Right lung (tissue), 2 donors: ENCODE measurements at regions not wholly inside any gene's neighbourhood (a gene's known extent, or its start where the extent isn't known, plus 50 kb on each side); places are given as distances from the start of the nearest gene placed in this dataset.

Source experiments
- DNase-seq, 2 donors: peaks; one replicate each; pipeline ENCODE4 v3.0.0-alpha.2; 2013

DNA sequence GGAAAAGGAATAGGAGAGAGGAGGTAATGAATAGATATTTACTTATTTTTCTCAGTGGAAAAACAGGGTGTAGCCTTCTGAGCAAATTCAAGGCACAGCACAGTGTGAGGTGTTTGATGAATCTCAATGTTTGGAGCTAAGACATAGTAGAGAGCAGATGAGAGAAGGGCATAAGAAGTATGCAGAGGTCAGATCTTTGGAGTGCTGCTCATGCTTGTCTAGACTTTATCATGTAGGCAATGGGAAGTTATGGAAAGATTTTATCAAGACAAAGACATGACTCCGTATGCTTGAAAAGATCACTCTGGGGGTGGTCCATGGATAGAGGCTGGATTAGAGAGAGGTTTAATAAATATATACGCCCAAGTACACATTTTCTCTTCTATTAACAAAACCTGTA is 217.0 kb upstream of the CNR1 start:
- DNase-seq: no peak

DNA sequence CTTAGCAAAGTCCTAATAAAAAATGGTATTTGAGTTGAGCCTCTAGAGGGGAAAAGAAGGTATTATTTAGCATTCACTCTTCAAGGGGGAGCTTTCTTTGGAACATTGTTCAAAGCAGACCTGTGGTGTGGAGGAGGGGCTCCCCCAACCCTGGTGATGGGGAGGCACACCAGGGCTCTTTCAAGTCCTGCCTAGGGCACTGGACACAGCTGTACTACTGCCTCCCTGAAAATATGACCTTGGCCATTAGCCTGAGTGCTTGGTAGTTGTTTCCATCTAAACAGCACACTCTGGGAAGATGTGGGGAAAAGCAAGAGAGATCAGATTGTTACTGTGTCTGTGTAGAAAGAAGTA is 215.1 kb upstream of the CNR1 start:
- DNase-seq: no peak

DNA sequence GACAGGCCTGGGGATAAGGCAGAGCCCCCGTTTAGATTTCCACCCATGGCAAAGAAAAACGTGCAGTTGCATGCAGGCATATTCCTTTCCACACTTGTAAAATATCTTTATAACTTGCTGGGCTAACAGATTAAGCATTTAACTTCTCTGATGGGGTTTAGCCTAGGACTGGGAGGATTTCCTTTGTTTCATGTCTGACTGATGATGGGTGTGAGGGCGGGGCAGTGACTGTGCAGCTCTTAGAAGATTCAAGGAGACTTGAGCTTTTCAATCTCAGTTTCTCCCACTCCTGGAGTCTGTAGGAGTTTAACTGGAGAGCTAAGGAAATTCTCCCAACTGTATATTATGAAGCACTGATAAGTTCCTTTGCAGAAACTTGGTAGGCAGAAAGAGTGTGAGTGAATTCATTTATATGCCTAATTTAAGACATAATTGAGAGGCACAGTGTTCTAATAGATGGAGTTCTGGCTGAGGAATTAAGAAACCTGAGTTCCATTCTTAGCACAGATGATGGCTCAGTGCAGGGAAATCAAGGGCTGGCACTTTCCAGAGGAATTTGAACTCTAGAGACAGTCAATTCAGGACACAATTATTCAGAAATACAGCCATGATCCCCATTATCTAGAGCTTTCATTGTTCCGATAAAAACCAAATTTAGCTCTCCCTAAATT is 214.6 kb upstream of the CNR1 start:
- DNase-seq: no peak

DNA sequence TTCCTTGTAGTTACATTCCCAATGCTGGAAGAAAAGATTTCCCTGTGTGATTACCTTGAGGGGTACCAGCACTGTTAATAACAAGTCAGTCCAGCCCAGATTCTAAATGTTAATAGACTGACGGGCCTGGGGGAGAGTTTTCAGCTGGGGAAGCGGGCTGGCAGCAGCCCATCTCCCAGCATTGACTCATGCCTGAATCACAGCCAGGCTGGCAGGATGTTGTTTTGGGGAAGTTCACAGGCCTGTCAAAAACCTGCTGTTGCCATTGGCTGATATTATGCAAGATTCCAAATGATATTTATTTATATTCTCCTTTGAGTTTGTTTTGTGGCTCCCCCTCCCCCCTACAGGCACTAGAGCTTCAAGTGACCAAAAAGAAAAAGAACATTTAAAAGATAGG is 213.9 kb upstream of the CNR1 start:
- DNase-seq: no peak

DNA sequence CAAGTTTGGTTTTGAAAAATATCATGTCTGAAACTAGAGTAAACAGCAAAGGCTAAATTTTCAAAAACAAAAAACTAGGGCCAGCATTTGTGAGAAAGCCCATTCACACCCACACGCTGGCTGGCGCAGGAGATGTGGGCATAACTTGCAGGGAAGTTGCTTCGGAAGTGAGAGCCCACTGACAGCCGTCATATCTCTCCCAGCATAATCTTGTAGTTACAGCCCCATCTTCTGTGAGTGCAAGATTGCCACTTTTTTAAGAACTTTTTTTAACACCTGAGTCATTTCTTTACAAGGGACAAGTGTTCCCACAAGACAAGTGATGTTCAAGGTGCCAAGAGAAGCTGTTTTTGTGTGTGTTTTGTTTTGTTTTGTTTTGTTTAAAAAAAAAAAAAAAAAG is 212.5 kb upstream of the CNR1 start:
- no peak for DNase-seq

DNA sequence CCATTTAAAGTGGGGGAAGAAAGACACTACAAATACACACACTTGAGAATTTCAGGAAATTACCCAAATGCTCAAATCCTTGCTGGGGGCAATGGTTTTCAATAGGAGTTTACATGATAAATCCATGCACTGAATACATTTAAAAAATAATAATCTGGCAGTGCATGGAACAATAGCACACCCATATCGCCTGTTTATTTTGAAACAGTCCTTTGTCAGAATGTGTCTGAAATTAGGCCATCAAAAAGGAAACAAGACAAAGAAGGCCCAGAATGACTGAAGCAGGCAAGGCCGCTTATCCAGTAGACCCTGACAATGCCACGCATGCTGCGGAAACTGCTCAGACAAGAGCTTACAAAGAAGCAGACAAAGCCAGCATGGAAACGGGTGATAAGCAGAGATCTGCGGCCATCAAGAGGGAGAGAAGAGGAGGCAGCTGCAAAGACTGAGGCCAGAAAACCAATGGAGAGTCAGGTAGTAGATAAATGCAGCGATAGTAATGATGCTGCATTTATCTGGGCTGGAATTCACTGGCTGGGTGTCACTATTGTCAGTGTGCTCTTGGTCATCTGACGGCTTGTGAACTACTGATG is 211.9 kb upstream of the CNR1 start:
- DNase-seq: no peak

DNA sequence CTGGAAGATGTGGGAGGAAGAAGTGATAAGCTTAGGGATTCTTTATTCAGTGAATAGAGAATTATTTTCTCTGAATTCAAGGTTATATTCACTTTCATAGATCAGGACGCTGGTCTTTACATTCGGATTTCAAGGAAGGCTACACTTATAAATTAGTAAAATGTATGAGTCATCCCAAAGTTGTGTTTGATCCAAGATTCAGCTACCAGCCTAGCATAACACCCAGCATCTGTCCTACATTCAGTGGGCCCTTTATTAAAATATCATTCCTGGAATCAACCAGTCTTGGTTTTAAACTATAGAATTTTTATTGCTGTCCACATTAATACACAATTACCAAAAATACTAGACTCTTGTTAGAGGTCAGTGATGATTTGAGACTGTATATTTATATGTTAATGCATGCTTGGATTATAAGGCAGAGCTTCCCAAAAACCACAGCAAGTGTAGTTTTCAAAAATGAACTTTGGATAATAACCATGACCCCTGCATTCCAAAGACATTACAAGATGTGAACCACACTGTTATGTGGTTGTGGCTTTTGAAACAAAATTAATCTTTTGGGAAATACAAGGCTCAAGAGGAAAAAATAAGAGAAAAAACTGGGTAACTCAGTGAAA is 210.7 kb upstream of the CNR1 start:
- DNase-seq: no peak

DNA sequence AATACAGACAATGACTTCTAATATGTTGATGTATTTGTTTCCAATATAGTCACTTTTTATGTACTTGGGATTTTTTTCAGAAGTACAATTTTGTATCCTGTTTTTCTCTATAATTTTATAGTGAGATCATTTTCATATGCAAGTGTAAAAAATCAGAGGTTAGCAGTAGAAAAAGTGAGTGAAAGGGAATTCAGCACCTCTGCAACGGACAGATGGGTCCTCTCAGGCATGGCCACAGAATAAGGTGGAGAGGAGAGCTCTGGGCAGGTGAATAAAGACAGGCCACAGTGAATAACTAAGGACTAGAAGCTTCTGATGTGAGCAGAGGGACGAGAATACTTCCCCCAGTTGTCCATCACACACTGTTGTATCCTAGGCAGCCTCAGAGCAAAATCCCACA is 210.1 kb upstream of the CNR1 start:
- no peak for DNase-seq

DNA sequence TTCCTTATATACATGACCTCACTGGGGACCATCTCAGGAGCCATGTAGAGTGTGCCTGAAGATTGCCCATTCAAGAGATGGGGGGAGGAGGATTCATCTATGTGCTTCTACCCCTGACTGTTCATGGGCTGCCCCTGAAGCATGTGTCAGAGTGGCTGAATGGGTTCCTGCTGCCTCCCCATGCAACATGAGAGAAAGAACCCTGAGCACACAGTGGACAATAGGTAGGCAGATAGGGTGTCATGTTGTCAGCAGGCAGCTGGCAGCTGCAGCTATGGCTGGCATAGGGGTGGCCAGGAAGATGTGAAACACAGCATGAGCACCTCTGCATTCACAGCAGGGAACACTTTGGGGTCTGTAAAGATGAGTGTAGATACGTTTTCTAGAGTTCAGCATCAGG is 208.4 kb upstream of the CNR1 start:
- no peak for DNase-seq

DNA sequence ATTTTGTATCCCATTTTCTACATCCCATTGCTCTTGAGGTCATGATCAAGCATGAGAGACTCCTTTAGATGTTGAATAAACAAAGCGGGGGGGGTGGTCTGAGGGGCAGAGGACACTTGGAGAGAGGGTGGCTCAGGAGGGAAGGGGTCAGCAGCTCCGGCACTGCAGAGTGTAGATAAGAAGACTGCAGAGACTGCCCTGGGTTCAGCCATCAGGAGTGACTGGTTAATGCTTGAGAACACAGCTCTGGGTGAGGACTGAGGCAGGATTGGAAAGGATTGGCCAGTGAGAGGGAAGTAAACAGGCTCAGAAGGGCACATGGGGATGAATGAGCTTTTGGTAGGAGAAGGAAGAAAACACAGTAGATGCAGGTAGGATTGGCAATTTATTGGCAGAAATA is 205.3 kb upstream of the CNR1 start:
- DNase-seq: no peak

DNA sequence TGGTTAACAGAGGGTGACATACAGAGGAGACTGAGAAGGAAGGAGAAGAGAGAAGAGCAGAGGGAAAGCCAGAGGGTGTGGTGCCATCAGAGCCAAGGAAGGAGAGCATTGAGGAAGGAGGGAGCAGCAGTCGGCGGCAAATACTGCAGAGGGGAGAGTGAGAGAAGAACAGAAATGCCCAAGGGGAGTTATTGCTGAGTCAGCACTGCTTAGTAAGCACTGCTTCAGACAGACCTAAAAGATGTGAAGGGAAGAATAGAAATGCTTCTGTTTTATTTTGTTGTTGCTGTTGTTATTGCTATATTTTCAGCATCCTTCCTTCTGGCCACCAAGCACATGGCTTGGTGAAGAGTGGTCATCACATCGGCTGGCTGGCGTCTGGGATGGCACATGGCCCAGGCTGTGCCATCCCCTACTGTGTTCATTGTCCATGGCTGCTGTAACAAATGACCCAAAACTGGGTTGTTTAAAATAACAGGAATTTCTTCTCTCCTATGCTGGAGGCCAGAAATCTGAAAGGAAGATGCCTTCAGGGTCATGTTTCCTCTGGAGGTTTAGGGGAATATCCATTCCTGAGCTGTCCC is 204.1 kb upstream of the CNR1 start:
- DNase-seq: no peak

DNA sequence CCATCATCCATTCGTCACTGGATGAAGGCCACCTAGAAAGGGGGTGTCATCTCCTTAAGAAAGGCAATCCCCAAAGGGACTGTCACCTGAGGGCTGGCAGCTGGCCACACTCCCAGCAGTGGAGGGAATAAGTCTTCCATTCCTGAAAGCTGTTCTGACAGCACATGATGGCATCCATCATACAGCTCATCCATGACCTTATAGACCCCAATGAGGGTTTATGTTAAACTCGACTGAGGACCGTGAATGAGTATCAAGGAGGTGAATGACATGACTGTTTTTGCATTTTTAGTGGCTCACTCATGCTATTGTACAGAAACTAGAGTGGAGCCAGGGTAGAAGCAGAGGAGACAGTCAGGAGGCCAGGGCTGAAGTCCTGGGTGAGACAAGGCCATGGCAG is 203.1 kb upstream of the CNR1 start:
- no peak for DNase-seq

DNA sequence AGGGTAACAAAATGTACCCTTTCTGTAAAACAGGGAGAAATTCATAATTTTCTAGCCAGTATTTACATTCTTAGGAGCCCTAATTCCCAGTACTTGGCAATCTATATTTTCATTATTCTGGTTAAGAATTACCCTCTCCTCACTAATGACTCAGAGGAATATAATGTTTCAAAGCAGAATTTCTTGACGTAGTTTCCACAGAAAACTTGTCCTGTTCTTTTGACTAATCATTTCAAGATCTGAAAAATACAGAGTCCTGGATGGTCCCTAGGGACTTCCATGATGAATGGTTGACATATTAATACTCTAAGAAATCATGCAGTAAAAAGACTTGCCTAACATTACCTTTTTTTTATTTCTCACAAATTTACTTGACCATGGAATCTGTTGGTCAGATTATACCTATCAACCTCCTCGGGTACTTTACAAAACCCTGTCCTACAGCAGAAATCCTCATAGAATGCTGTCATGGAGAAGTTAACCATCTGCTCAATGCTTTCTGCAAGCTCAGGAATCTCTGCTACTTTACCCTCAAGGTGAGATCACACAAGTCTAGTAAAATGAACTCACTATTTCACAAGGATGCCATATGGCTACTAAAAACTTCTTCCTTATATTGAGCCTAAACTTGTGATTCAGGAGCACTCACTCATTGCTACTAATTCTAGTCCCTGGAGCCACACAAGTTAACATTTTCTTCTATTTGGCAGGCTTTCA is 202.1 kb upstream of the CNR1 start:
- DNase-seq: no peak

DNA sequence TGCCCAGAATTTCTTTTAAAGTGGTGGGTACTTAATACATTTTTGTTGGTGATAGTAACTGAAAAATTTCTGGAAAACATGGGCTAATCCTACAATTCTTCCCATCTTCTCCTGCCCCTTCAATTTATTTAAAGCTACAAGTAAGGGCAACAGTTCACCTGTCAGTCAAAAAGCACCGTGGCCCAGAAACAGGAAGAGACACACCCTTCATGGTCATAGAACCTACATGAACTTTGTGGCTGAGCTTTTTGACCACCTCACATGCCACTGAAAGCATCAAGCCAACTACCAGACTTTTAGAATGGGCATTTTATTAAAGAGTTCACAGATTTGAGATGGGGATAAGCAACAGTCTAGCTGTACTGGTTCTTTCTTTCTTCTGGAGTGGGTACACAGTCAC is 201.1 kb upstream of the CNR1 start:
- no peak for DNase-seq

DNA sequence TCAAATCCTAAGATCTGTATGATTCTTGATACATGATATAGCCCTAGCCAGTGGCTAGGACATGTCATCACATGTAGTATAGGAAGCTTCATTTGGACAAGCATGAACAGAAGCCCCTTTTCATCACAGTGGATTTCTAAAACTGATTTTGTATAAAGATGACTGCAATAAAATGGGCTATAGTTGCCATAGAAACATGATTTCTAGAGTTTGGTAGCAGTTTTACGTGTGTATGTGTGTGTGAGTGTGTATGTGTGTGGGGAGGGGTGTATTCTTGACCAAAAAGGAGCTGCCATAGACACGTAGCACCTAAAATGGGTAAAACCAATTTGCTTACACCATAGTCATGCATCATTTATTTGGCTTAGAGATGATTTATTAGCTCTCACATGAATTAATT is 200.5 kb upstream of the CNR1 start:
- no peak for DNase-seq

DNA sequence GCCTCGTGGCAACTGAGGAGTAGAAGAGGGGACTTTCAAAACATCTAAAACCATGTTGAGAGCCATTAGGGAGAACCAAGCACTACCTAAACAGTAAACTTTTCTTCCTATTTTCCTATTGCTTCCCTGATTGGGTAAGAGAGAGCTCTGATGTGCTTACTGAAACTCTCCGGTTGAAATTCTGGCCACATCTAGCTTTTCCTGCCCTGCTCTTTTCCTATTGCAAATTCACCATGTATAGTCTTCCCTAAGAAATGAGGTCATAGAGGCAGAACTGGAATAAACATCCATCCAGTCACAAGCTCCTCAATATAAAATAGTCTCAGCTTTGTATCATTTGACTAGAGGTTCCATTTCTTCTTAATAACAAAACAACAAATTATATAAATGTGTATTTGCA is 199.5 kb upstream of the CNR1 start:
- no peak for DNase-seq

DNA sequence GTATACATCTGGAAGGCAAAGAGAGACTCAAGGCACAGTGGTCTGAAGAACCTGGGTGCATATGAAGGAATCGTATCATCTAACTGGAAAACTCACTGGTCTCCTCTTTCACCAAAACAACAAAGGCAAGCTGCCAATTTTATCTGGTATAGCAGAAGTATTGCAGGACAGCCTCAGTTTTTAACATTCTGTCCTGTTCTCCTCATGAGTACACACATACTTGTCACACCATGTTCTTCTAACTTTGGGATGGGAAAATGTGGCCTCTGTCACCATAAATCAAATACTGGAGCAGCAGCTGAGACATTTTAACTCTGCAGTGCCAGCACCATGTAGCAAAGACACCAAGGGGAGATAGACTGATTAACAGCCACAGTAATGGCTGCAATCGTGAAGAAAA is 199.1 kb upstream of the CNR1 start:
- DNase-seq: no peak

DNA sequence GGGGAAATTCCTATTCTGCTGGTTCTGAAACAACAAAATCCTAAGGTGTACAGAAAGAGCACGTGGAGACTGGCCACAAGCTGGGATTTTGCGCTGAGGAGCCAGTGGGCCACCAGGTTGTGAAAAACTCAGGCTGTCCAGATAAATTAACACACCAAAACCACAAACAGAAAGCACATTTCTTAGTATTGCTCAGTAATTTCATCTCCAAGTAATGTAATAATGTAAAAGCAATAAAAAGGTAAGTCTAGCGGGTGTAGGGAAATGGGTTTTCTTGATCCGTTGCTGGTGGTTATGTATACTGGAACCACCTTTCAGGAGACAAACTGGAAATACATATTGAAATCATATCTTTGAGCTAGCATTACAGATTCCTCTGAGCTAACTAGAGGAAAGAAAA is 195.6 kb upstream of the CNR1 start:
- no peak for DNase-seq

DNA sequence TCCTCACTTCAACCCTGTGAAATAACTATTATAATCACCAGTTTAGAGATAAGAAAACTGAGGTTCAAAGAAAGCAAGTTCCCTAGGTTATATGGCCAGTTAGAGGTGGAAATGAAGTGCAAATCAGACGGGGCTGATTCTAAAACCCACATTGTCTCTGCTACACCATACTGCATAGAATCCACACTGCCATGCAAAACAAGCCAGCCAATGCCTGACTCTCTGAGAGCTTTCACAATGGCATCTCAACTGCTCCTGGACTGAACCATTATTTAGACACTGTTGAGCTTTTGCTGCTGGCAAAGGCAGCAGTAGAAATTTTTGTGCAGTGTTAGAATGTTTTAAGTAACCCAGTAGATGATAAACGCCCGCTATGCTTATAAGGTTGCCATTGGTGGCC is 195.2 kb upstream of the CNR1 start:
- no peak for DNase-seq

DNA sequence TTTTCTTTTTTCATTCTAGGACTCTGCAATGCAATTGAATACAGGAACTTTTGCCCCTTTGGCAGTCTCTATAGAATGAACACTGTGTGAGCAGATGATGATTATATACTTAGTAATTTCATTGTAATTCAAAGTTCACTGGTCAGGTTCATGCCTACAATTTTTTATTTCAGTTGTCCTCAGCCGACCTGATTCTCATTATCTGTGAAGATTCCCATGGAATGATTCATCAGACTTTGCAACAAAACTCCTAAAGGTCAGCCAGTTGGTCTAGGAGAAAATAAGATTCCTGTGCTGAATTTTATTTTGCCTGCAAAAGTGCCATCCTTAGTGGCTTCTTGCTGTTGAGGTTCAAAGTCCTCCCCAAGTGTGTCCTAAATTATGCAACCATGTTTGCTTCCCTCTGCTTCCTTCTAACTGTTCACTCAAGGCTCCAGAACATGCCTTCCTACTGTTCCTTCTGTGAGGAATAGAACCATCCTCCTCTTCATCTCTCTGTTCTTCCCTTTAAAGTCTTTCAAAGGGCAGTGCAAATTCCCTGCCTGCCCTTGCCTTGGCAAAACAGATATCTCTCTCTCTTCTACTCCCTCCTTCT is 194.2 kb upstream of the CNR1 start:
- no peak for DNase-seq

DNA sequence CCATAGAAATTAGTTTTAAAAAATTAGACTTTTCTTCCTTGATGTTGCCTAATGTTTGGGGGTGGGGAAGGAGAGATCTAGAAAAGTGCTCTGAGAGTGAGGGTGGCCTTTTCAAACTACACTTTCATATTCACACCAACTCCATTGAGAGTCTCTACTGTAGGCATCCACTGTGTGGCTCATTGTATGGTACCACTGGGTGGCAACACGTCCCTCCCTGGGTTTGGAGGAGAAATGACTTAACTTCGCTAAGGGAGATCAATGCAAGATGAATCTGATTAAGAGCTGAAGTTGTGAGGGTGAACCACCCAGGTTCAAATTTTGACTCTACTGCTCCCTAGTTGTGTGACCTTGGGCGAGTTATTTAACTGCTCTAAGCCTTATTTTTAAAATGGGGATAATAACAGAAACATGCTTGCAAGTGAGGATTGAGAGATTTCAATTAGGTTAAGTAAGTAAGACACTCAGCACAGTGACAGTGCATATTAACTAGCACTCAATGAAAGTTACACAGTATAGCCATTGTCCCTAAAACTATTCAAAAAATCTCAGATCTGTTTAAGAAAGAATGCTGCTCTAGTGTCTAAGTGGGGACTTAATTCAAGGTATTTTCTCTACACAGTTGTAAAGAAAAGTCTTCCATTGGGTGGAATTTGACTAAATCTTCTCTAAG is 193.5 kb upstream of the CNR1 start:
- DNase-seq: no peak

DNA sequence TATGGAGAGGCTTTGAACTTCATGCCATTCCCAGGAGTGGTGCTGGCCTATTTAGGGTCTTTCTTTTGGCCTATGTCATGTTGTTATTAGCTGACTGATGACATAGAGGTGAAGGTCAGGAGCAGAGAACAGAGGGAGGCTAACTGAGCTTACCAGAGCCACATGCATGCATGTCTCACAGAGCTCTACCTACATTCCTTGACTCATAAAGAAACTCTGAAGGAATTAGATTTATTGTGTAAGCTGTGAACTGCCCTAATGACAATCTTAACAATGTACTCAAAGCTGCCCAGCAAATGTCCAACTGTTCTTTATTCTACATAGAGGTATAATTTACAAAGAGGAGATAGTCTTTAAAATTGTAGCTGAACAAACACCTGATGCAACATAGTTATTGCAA is 192.7 kb upstream of the CNR1 start:
- DNase-seq: no peak
